Kidney epithelial cell (primary cell): ENCODE measurements at regions not wholly inside any gene's neighbourhood (a gene's known extent, or its start where the extent isn't known, plus 50 kb on each side); places are given as distances from the start of the nearest gene placed in this dataset.

Source experiments
- DNase-seq: peaks from one replicate; pipeline ENCODE4 v3.0.0-alpha.2; 2010; ENCODE audit warnings: low read depth
- H3K27me3 ChIP-seq: 2 replicates; pipeline ENCODE4 v1.6.0; 2011; ENCODE audit warnings: low read length; ENCODE audit not compliant: control insufficient read depth, insufficient read depth
- H3K36me3 ChIP-seq: 2 replicates; pipeline ENCODE4 v1.5.1; 2011; ENCODE audit warnings: low read length; ENCODE audit not compliant: control insufficient read depth, insufficient read depth
- H3K4me3 ChIP-seq: 2 replicates; pipeline ENCODE4 v1.5.1; 2011; ENCODE audit warnings: low read depth, mild to moderate bottlenecking, control low read depth, low read length
- CTCF ChIP-seq: IDR thresholded peaks from 2 replicates; pipeline ENCODE4 v1.5.1; 2011; ENCODE audit warnings: mild to moderate bottlenecking, moderate library complexity, low read length, control low read depth, inconsistent platforms; ENCODE audit not compliant: insufficient read depth, poor library complexity, severe bottlenecking

DNA sequence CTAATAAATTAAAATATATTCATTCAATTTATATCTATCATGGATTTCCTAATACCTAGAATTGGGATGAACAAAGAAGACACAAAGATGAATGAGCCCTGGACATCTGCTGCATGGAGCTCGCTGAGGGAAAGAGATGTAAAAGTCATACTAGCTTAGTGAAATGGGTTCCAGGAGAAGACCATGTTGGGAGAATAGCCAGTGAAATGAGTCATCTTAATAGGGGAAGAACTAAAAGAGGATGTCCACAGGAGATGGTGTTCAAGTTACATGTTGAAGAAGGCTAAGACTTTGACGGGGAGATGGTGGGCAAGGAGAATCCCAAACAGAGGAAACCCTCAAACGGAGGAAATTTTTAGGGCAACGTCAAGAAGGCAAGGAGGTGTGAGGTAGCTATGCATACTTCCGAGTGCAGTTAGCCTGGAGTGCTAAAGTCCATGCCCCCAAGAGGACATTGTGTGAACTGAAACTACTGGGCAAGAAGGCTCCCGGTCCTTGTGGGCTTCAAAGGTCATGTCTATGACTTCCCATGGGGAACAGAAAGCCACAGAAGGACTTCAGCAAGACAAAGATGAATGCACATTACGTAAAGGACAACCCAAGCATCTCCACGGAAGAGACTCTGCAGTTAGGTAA, 220.5 kb upstream of the CDH11 start:
- DNase-seq, result no peak
- Histone ChIP-seq H3K4me3 (no peak overlapping the region), H3K27me3 (no peaks in the 10 kb centered on the region), H3K36me3 (no peaks in the 10 kb centered on the region)
- TF ChIP-seq CTCF, result no peak

- H3K36me3 ChIP-seq, result no peaks in the 10 kb centered on the region
- no peak for DNase-seq
- no peak for TF ChIP-seq CTCF
- no peaks in the 10 kb centered on the region for H3K27me3 ChIP-seq
- H3K4me3 ChIP-seq, result no peak overlapping the region
Observed at GRCh38 chr16:65339062-65339461, 217.2 kb upstream of the CDH11 start.

DNA sequence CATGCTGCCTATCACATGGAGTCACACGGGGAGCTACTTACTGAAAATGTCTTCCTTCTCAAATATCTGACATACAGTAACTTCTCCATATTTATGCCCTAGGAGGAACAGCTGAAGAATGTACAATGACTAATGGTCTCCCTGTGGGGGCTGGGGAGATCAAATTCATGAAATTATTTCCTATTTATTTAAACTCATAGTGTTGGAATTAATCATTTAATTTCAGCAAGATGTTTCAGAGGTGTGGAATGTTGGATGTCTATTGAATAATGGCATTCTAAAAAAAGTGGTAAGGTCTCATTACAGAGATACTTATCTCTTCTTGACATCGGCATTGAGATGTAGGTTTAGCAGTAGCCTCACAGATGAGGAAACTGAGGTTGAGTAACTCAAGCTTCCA, 214.3 kb upstream of the CDH11 start:
- Histone ChIP-seq H3K27me3 (no peaks in the 10 kb centered on the region), H3K4me3 (no peak overlapping the region), H3K36me3 (no peaks in the 10 kb centered on the region)
- no peak for DNase-seq
- no peak for TF ChIP-seq CTCF

DNA sequence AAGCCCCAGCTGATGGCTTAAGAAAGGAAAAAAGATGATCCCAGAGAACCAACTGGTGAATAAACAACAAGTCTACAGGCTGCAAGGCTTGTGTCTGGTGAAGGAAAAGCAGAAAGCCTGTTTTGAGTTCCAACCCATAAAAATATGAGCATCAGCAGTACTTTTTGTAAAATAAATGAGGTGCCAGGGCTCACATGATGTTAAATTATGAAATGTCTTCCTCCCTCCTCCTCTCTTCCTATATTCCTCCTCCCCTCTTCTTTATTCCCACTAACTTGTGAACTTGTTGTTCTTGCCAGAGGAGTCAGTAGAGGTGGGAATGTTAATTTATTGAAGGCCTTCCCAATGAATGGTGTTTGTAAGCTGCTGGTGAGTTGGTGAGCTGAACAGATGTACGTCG, 212.2 kb upstream of the CDH11 start:
- DNase-seq, result no peak
- Histone ChIP-seq H3K27me3 (no peaks in the 10 kb centered on the region), H3K4me3 (no peak overlapping the region), H3K36me3 (no peaks in the 10 kb centered on the region)
- no peak for TF ChIP-seq CTCF

GRCh38 chr16:65333283-65333682, 211.4 kb upstream of the CDH11 start:
- H3K4me3 ChIP-seq, result no peak overlapping the region
- H3K27me3 ChIP-seq, result no peaks in the 10 kb centered on the region
- no peak for TF ChIP-seq CTCF
- no peak for DNase-seq
- H3K36me3 ChIP-seq, result no peaks in the 10 kb centered on the region

DNA sequence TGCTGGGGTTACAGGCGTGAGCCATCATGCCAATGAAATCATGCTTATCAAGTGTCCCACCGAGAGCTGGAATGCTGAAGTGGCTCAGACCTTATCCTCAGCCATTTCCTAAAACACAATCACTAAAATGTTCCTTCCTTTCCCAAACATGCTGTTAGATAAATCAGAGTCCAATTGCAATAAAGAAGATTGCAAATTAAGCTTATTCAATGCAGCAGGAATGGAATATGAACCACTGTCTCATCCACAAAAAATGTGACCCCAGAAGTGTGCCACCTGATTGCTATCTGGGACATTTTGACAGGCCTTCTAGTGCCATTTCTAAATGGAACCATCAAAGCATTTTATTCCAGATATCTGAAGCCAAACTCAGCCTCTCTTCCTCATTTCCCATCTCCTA, 205.5 kb upstream of the CDH11 start:
- H3K27me3 ChIP-seq, result no peaks in the 10 kb centered on the region
- DNase-seq, result no peak
- TF ChIP-seq CTCF, result no peak
- H3K36me3 ChIP-seq, result no peaks in the 10 kb centered on the region
- H3K4me3 ChIP-seq, result no peak overlapping the region
